ENCODE measurements at regions not wholly inside any gene's neighbourhood (a gene's known extent, or its start where the extent isn't known, plus 50 kb on each side); places are given as distances from the start of the nearest gene placed in this dataset.

DNA sequence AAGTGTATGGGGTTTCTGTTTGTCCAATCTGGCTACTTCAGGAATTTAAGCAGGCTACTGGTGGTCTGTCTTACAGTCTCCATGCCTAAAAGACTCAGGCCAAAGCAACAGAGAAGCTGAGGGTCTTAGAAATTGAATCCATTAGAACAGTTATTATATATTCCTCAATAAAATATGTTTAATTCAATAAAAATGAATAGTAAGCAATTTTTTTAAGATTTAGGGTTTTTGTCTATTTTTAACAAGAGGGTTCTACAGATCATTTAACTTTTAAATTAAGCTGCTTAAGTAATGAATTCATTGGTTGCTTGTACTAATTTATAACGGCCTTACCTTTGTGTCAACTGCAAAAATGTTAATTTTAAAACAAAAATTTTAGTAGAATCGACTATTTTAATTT, 832.6 kb upstream of the SLC39A10 start:
- RAD21 ChIA-PET (ENCODE audit: unreplicated experiment) = no interaction called here
- POLR2A ChIA-PET = no interaction called here

More for the DNA sequence above, 832.6 kb upstream of the SLC39A10 start:
- no peak for DNase-seq (ENCODE audit: low read depth, low spot score)
- 3% methylated on average over 2 of the region's 2 CpGs for WGBS (ENCODE audit: insufficient coverage, insufficient replicate concordance, low lambda C conversion rate, missing lambda C conversion rate)
- Histone ChIP-seq H2AFZ (ENCODE audit: control insufficient read depth, low read depth, low read length) (no peak overlapping the region), H3K4me1 (ENCODE audit: control insufficient read depth, insufficient read depth, low read length) (no peaks in the 10 kb centered on the region), H3K36me3 (ENCODE audit: control insufficient read depth in 2 of 2, insufficient read depth in 2 of 2, low read length in 1 of 2) (no peaks in the 10 kb centered on the region), H3K9me3 (replicated peaks; ENCODE audit: control insufficient read depth, insufficient read depth, low read length) (no peaks in the 10 kb centered on the region), H3K79me2 (ENCODE audit: control insufficient read depth, insufficient read depth, low read length) (no peaks in the 10 kb centered on the region), H4K20me1 (ENCODE audit: control insufficient read depth, insufficient read depth) (no peaks in the 10 kb centered on the region), H3K4me3 (no peak overlapping the region), H3K27ac (ENCODE audit: control insufficient read depth, insufficient read depth) (no peak overlapping the region), H3K27me3 (replicated peaks in 1 of 2; ENCODE audit: control insufficient read depth in 2 of 2, insufficient read depth in 2 of 2, low read length in 1 of 2) (no peaks in the 10 kb centered on the region), H3K9ac (ENCODE audit: control insufficient read depth, insufficient read depth, low read length) (no peak overlapping the region), H3K4me2 (ENCODE audit: control insufficient read depth, insufficient read depth) (no peak overlapping the region)
- SMC1A ChIA-PET (ENCODE audit: uncharacterized antibody, unreplicated experiment) = interaction anchor here (0.7 to 0.9 kb wide), 3 partner anchors 89 to 222 kb away, joined by 3 to 4 read pairs (median 3); no protein-coding TSS in a partner anchor
- intact Hi-C loops (cut with micrococcal nuclease; ENCODE audit: unreplicated experiment) = loop anchor here (10.0 kb wide), 1 partner anchor 490 kb away; no protein-coding TSS in a partner anchor
- FAIRE-seq = no peak
- BruUV-seq (replicated peaks) = no TSS peak
- CTCF ChIA-PET = no interaction called here
- TF ChIP-seq MYC (IDR thresholded peaks at IDR 0.05; ENCODE audit: insufficient read depth, insufficient read length, insufficient replicate concordance, low read length, severe bottlenecking) = no peak
- TF ChIP-seq BMI1 (IDR thresholded peaks at IDR 0.05; ENCODE audit: borderline replicate concordance) = no peak
- no peak for TF ChIP-seq CREB1 (IDR thresholded peaks at IDR 0.05; ENCODE audit: low read depth)
- no peak for TF ChIP-seq ASH2L (IDR thresholded peaks at IDR 0.05; ENCODE audit: borderline replicate concordance, low read depth)
- TF ChIP-seq ZNF592 (IDR thresholded peaks at IDR 0.05) = no peak
- TF ChIP-seq ELK1 (IDR thresholded peaks at IDR 0.05; ENCODE audit: low read depth, low read length) = no peak
- no peak for TF ChIP-seq POLR2AphosphoS5 (IDR thresholded peaks at IDR 0.05; ENCODE audit: low read length)
- no peak for TF ChIP-seq FOS (IDR thresholded peaks at IDR 0.05; ENCODE audit: borderline replicate concordance, extremely low read depth, insufficient read length)
- TF ChIP-seq BACH1 (IDR thresholded peaks at IDR 0.05; ENCODE audit: borderline replicate concordance) = no peak
- no peak for ATAC-seq
- in situ Hi-C loops (cut with MboI) = no loop called here

Data from GM12878 (cell line).